ENCODE measurements at regions not wholly inside any gene's neighbourhood (a gene's known extent, or its start where the extent isn't known, plus 50 kb on each side); places are given as distances from the start of the nearest gene placed in this dataset.

GRCh38 chr5:113950186-113950585 lies 411.7 kb upstream of the KCNN2 start:
- Mint-ChIP-seq H3K36me3 (ENCODE audit: low read depth) (no peaks in the 10 kb centered on the region; the same call in 2 of the 3 replicates), H3K4me3 (no peak overlapping the region)
- no peaks in the 10 kb centered on the region for H4K20me1 ChIP-seq (replicated peaks; ENCODE audit: insufficient read depth)

More at GRCh38 chr5:113950186-113950585, 411.7 kb upstream of the KCNN2 start:
- H3K4me1 Mint-ChIP-seq = no peaks in the 10 kb centered on the region
- Histone ChIP-seq H3K27me3 (ENCODE audit: insufficient read depth) (no peaks in the 10 kb centered on the region), H3K4me3 (no peak overlapping the region), H3K9me2 (ENCODE audit: insufficient read depth) (no peaks in the 10 kb centered on the region), H2AFZ (no peak overlapping the region), H3F3A (replicated peaks; ENCODE audit: low read depth) (no peaks in the 10 kb centered on the region), H3K4me2 (no peak overlapping the region), H3K27ac (ENCODE audit: low read depth) (no peak overlapping the region), H3K4me1 (ENCODE audit: insufficient read depth) (no peaks in the 10 kb centered on the region), H3K79me2 (replicated peaks; ENCODE audit: insufficient read depth) (no peaks in the 10 kb centered on the region), H3K36me3 (ENCODE audit: insufficient read depth) (no peaks in the 10 kb centered on the region)
- no peak for TF ChIP-seq REST (IDR thresholded peaks at IDR 0.05; ENCODE audit: unreplicated experiment)
- TF ChIP-seq, protein P1, sequence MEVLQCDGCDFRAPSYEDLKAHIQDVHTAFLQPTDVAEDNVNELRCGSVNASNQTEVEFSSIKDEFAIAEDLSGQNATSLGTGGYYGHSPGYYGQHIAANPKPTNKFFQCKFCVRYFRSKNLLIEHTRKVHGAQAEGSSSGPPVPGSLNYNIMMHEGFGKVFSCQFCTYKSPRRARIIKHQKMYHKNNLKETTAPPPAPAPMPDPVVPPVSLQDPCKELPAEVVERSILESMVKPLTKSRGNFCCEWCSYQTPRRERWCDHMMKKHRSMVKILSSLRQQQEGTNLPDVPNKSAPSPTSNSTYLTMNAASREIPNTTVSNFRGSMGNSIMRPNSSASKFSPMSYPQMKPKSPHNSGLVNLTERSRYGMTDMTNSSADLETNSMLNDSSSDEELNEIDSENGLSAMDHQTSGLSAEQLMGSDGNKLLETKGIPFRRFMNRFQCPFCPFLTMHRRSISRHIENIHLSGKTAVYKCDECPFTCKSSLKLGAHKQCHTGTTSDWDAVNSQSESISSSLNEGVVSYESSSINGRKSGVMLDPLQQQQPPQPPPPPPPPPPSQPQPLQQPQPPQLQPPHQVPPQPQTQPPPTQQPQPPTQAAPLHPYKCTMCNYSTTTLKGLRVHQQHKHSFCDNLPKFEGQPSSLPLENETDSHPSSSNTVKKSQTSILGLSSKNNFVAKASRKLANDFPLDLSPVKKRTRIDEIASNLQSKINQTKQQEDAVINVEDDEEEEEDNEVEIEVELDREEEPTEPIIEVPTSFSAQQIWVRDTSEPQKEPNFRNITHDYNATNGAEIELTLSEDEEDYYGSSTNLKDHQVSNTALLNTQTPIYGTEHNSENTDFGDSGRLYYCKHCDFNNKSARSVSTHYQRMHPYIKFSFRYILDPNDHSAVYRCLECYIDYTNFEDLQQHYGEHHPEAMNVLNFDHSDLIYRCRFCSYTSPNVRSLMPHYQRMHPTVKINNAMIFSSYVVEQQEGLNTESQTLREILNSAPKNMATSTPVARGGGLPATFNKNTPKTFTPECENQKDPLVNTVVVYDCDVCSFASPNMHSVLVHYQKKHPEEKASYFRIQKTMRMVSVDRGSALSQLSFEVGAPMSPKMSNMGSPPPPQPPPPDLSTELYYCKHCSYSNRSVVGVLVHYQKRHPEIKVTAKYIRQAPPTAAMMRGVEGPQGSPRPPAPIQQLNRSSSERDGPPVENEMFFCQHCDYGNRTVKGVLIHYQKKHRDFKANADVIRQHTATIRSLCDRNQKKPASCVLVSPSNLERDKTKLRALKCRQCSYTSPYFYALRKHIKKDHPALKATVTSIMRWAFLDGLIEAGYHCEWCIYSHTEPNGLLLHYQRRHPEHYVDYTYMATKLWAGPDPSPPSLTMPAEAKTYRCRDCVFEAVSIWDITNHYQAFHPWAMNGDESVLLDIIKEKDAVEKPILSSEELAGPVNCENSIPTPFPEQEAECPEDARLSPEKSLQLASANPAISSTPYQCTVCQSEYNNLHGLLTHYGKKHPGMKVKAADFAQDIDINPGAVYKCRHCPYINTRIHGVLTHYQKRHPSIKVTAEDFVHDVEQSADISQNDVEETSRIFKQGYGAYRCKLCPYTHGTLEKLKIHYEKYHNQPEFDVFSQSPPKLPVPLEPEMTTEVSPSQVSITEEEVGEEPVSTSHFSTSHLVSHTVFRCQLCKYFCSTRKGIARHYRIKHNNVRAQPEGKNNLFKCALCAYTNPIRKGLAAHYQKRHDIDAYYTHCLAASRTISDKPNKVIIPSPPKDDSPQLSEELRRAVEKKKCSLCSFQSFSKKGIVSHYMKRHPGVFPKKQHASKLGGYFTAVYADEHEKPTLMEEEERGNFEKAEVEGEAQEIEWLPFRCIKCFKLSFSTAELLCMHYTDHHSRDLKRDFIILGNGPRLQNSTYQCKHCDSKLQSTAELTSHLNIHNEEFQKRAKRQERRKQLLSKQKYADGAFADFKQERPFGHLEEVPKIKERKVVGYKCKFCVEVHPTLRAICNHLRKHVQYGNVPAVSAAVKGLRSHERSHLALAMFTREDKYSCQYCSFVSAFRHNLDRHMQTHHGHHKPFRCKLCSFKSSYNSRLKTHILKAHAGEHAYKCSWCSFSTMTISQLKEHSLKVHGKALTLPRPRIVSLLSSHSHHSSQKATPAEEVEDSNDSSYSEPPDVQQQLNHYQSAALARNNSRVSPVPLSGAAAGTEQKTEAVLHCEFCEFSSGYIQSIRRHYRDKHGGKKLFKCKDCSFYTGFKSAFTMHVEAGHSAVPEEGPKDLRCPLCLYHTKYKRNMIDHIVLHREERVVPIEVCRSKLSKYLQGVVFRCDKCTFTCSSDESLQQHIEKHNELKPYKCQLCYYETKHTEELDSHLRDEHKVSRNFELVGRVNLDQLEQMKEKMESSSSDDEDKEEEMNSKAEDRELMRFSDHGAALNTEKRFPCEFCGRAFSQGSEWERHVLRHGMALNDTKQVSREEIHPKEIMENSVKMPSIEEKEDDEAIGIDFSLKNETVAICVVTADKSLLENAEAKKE (CRISPR knock-in tag; IDR thresholded peaks at IDR 0.05) = no peak
- no peak for TF ChIP-seq JUNB (IDR thresholded peaks at IDR 0.05; ENCODE audit: unreplicated experiment)
- TF ChIP-seq, protein P2, sequence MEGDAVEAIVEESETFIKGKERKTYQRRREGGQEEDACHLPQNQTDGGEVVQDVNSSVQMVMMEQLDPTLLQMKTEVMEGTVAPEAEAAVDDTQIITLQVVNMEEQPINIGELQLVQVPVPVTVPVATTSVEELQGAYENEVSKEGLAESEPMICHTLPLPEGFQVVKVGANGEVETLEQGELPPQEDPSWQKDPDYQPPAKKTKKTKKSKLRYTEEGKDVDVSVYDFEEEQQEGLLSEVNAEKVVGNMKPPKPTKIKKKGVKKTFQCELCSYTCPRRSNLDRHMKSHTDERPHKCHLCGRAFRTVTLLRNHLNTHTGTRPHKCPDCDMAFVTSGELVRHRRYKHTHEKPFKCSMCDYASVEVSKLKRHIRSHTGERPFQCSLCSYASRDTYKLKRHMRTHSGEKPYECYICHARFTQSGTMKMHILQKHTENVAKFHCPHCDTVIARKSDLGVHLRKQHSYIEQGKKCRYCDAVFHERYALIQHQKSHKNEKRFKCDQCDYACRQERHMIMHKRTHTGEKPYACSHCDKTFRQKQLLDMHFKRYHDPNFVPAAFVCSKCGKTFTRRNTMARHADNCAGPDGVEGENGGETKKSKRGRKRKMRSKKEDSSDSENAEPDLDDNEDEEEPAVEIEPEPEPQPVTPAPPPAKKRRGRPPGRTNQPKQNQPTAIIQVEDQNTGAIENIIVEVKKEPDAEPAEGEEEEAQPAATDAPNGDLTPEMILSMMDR (conservative IDR thresholded peaks at IDR 0.05; ENCODE audit: low read depth in 2 of 2) = no peak
- no peak for TF ChIP-seq ETS1 (IDR thresholded peaks at IDR 0.05)
- no peak for TF ChIP-seq POLR2AphosphoS5 (IDR thresholded peaks at IDR 0.05; ENCODE audit: low read depth)
- TF ChIP-seq EZH2phosphoT487 (IDR thresholded peaks at IDR 0.05; ENCODE audit: unreplicated experiment) = no peak
- TF ChIP-seq ZNF331 (CRISPR knock-in tag; IDR thresholded peaks at IDR 0.05; ENCODE audit: low read depth) = no peak
- no peak for TF ChIP-seq CREB1 (CRISPR knock-in tag; IDR thresholded peaks at IDR 0.05; ENCODE audit: low read depth)
- TF ChIP-seq EZH2 (IDR thresholded peaks at IDR 0.05; ENCODE audit: low read depth, unreplicated experiment) = no peak
- no peak for TF ChIP-seq ZNF114 (CRISPR knock-in tag; IDR thresholded peaks at IDR 0.05)
- TF ChIP-seq STAT1 (IDR thresholded peaks at IDR 0.05; ENCODE audit: unreplicated experiment) = no peak
- no peak for TF ChIP-seq NANOG (IDR thresholded peaks at IDR 0.05; ENCODE audit: borderline replicate concordance)
- no peak overlapping the region for H3K27ac Mint-ChIP-seq
- ATAC-seq = no peak
- peaks cover 4% of the 10 kb centered on the region; the same call in 2 of the 3 replicates for H3K9me3 Mint-ChIP-seq
- no peaks in the 10 kb centered on the region for H3K27me3 Mint-ChIP-seq (ENCODE audit: insufficient read depth, low read depth, poor library complexity)
- DNase-seq (ENCODE audit: low spot score) = no peak
